HepG2 (cell line): ENCODE measurements at regions not wholly inside any gene's neighbourhood (a gene's known extent, or its start where the extent isn't known, plus 50 kb on each side); places are given as distances from the start of the nearest gene placed in this dataset.

Source experiments
- FIP1L1 ChIP-seq: fragments of 200-400 bp; formaldehyde crosslinking; IDR thresholded peaks from 2 replicates; pipeline ENCODE4 v1.6.1; 2018; ENCODE audit warnings: low read depth, mild to moderate bottlenecking, low read length, moderate library complexity, borderline replicate concordance; ENCODE audit not compliant: insufficient read depth
- HBP1 ChIP-seq: IDR thresholded peaks from 2 replicates; pipeline ENCODE4 v1.6.1; 2016; ENCODE audit warnings: low read depth, control low read depth
- MAX ChIP-seq: IDR thresholded peaks from 2 replicates; pipeline ENCODE4 v1.6.1; 2012; ENCODE audit warnings: inconsistent platforms
- NFE2L1 ChIP-seq: sonication (generic); formaldehyde crosslinking; IDR thresholded peaks from 2 replicates; pipeline ENCODE4 v1.4.0; 2020; ENCODE audit warnings: missing genetic modification reagents, mild to moderate bottlenecking, borderline replicate concordance
- NR2C2 ChIP-seq: sonication (generic); formaldehyde crosslinking; IDR thresholded peaks from 2 replicates; pipeline ENCODE4 v1.4.0; 2020; ENCODE audit warnings: missing genetic modification reagents, mild to moderate bottlenecking, moderate library complexity, borderline replicate concordance
- ZNF143 ChIP-seq: sonication (generic); formaldehyde crosslinking; IDR thresholded peaks from 2 replicates; pipeline ENCODE4 v1.4.0; 2020; ENCODE audit warnings: missing genetic modification reagents
- ZNF318 ChIP-seq: sonication (generic); formaldehyde crosslinking; IDR thresholded peaks from 2 replicates; pipeline ENCODE4 v1.4.0; 2020; ENCODE audit warnings: mild to moderate bottlenecking, missing genetic modification reagents
- ZNF652 ChIP-seq: IDR thresholded peaks from 2 replicates; pipeline ENCODE4 v1.6.1; 2016; ENCODE audit warnings: low read depth, borderline replicate concordance
- ZNF737 ChIP-seq: sonication (generic); formaldehyde crosslinking; IDR thresholded peaks from 2 replicates; pipeline ENCODE4 v1.5.0; 2020; ENCODE audit warnings: missing genetic modification reagents, mild to moderate bottlenecking, borderline replicate concordance

GRCh38 chr7:21024485-21024867, 237.8 kb upstream of the SP8 start (continued):
- no peak for TF ChIP-seq ZNF318
- TF ChIP-seq ZNF143 (CRISPR knock-in tag): no peak
- no peak for TF ChIP-seq FIP1L1
- no peak for TF ChIP-seq HBP1 (CRISPR knock-in tag)
- TF ChIP-seq ZNF737: no peak
- no peak for TF ChIP-seq MAX
- no peak for TF ChIP-seq ZNF652
- no peak for TF ChIP-seq NR2C2 (CRISPR knock-in tag)
- TF ChIP-seq NFE2L1 (CRISPR knock-in tag): no peak
